GM12878 (cell line): ENCODE measurements at regions not wholly inside any gene's neighbourhood (a gene's known extent, or its start where the extent isn't known, plus 50 kb on each side); places are given as distances from the start of the nearest gene placed in this dataset.

Experiments used
- BHLHE40 ChIP-seq, 2 experiments: fragments of 450-650 bp in 1 of 2; IDR thresholded peaks; 2 replicates each; pipeline ENCODE4 v1.6.1; 2011 to 2017; ENCODE audit warnings: low read depth in 2 of 2, borderline replicate concordance in 1 of 2, improper control_type of control experiment in 1 of 2, low read length in 1 of 2, mild to moderate bottlenecking in 1 of 2
- BRCA1 ChIP-seq: IDR thresholded peaks from 2 replicates; pipeline ENCODE4 v1.6.1; 2011; ENCODE audit warnings: low read depth, low read length, improper control_type of control experiment
- CBFB ChIP-seq: IDR thresholded peaks from 2 replicates; pipeline ENCODE4 v1.6.1; 2016; ENCODE audit warnings: antibody characterized with exemption, low read depth
- IKZF1 ChIP-seq: fragments of 450-650 bp; conservative IDR thresholded peaks from 2 replicates; pipeline ENCODE4 v1.6.1; 2017; ENCODE audit warnings: antibody characterized with exemption, mild to moderate bottlenecking
- IKZF2 ChIP-seq, 2 experiments: fragments of 450-650 bp; IDR thresholded peaks; 2 replicates each; pipeline ENCODE4 v1.6.1; 2017; ENCODE audit warnings: mild to moderate bottlenecking in 2 of 2, moderate library complexity in 2 of 2
- JUND ChIP-seq: IDR thresholded peaks from 2 replicates; pipeline ENCODE4 v1.6.1; 2012; ENCODE audit warnings: low read depth, mild to moderate bottlenecking, low read length, improper control_type of control experiment, moderate library complexity
- MLLT1 ChIP-seq: fragments of 450-650 bp; IDR thresholded peaks from 2 replicates; pipeline ENCODE4 v1.6.1; 2016; ENCODE audit warnings: mild to moderate bottlenecking
- NFYA ChIP-seq: IDR thresholded peaks from 2 replicates; pipeline ENCODE4 v1.6.1; 2011; ENCODE audit warnings: low read depth, mild to moderate bottlenecking, low read length, improper control_type of control experiment, borderline replicate concordance
- PAX8 ChIP-seq: fragments of 450-650 bp; IDR thresholded peaks from 2 replicates; pipeline ENCODE4 v1.6.1; 2017; ENCODE audit warnings: mild to moderate bottlenecking, moderate library complexity
- RBBP5 ChIP-seq: fragments of 200-600 bp; sonication (generic); conservative IDR thresholded peaks from 2 replicates; pipeline ENCODE4 v1.6.1; 2016
- SIN3A ChIP-seq: IDR thresholded peaks from 2 replicates; pipeline ENCODE4 v1.6.1; 2012; ENCODE audit warnings: low read depth, low read length, improper control_type of control experiment
- SP1 ChIP-seq: IDR thresholded peaks from one replicate; pipeline ENCODE4 v1.6.1; 2011; ENCODE audit warnings: low read depth, low read length
- SREBF2 ChIP-seq: IDR thresholded peaks from 2 replicates; pipeline ENCODE4 v1.6.1; 2012; ENCODE audit warnings: mild to moderate bottlenecking, low read length
- STAT1 ChIP-seq: fragments of 450-650 bp; conservative IDR thresholded peaks from 2 replicates; pipeline ENCODE4 v1.6.1; 2014; ENCODE audit warnings: antibody characterized with exemption, mild to moderate bottlenecking
- YY1 ChIP-seq: IDR thresholded peaks from 2 replicates; pipeline ENCODE4 v1.6.1; 2011; ENCODE audit warnings: low read depth, mild to moderate bottlenecking, low read length
- TF ChIP-seq, protein P1 (sequence below): fragments of 450-650 bp; formaldehyde crosslinking; IDR thresholded peaks from 2 replicates; pipeline ENCODE4 v1.5.0; 2022; ENCODE audit warnings: mild to moderate bottlenecking, missing genetic modification characterization
- TF ChIP-seq, protein P2 (sequence below): fragments of 450-650 bp; IDR thresholded peaks from 2 replicates; pipeline ENCODE4 v1.6.1; 2017; ENCODE audit warnings: mild to moderate bottlenecking, moderate library complexity

DNA sequence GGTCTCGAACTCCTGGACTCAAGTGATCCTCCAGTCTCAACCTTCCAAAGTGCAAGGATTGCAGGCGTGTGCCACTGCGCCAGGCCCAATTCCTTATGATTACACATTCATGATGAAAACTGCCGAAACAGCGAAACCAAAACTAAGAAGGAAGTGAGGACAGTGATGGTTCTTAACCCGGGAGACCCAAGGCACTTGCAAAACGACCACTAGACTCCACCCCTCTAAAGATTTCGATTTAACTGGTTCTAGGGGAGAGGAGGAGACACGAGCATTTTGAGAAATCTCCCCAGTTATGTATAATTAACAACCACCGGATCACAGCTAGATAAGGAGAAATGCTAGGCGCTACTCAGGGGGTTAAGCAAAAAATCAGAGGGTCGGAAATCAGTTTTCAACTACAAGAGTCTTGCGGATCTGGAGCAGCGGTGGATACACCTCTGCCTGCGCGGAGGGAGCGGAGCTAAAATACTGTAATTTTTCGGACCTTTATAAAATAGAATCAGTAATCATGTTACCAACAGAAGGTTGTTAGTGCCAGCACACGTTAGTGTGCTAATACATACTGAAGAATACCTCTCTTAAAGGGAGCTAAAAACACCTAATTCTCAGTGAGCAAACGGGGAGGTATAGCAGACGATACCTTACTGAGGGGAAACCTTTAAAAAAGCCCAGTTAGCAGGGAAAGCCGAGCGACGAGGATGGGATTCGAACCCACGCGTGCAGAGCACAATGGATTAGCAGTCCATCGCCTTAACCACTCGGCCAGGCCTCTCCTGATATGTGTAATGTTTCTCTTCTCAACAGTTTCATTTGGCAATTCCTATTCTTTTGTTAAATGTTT is 60.0 kb upstream of the BTN3A2 start (continued):
- TF ChIP-seq MLLT1 = peak; percentile 94
- no peak for TF ChIP-seq SIN3A
- TF ChIP-seq, protein P1, sequence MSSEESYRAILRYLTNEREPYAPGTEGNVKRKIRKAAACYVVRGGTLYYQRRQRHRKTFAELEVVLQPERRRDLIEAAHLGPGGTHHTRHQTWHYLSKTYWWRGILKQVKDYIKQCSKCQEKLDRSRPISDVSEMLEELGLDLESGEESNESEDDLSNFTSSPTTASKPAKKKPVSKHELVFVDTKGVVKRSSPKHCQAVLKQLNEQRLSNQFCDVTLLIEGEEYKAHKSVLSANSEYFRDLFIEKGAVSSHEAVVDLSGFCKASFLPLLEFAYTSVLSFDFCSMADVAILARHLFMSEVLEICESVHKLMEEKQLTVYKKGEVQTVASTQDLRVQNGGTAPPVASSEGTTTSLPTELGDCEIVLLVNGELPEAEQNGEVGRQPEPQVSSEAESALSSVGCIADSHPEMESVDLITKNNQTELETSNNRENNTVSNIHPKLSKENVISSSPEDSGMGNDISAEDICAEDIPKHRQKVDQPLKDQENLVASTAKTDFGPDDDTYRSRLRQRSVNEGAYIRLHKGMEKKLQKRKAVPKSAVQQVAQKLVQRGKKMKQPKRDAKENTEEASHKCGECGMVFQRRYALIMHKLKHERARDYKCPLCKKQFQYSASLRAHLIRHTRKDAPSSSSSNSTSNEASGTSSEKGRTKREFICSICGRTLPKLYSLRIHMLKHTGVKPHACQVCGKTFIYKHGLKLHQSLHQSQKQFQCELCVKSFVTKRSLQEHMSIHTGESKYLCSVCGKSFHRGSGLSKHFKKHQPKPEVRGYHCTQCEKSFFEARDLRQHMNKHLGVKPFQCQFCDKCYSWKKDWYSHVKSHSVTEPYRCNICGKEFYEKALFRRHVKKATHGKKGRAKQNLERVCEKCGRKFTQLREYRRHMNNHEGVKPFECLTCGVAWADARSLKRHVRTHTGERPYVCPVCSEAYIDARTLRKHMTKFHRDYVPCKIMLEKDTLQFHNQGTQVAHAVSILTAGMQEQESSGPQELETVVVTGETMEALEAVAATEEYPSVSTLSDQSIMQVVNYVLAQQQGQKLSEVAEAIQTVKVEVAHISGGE (CRISPR knock-in tag) = no peak
- TF ChIP-seq SP1 = no peak
- no peak for TF ChIP-seq PAX8
- TF ChIP-seq, protein P2, sequence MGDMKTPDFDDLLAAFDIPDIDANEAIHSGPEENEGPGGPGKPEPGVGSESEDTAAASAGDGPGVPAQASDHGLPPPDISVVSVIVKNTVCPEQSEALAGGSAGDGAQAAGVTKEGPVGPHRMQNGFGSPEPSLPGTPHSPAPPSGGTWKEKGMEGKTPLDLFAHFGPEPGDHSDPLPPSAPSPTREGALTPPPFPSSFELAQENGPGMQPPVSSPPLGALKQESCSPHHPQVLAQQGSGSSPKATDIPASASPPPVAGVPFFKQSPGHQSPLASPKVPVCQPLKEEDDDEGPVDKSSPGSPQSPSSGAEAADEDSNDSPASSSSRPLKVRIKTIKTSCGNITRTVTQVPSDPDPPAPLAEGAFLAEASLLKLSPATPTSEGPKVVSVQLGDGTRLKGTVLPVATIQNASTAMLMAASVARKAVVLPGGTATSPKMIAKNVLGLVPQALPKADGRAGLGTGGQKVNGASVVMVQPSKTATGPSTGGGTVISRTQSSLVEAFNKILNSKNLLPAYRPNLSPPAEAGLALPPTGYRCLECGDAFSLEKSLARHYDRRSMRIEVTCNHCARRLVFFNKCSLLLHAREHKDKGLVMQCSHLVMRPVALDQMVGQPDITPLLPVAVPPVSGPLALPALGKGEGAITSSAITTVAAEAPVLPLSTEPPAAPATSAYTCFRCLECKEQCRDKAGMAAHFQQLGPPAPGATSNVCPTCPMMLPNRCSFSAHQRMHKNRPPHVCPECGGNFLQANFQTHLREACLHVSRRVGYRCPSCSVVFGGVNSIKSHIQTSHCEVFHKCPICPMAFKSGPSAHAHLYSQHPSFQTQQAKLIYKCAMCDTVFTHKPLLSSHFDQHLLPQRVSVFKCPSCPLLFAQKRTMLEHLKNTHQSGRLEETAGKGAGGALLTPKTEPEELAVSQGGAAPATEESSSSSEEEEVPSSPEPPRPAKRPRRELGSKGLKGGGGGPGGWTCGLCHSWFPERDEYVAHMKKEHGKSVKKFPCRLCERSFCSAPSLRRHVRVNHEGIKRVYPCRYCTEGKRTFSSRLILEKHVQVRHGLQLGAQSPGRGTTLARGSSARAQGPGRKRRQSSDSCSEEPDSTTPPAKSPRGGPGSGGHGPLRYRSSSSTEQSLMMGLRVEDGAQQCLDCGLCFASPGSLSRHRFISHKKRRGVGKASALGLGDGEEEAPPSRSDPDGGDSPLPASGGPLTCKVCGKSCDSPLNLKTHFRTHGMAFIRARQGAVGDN = 0 out of 2 replicates have a peak, but pooled peaks have one; percentile 8
- no peak for TF ChIP-seq JUND
- no peak for TF ChIP-seq NFYA
- peak; percentile 86 for TF ChIP-seq SREBF2
- peak; percentile 54 for TF ChIP-seq IKZF1
- TF ChIP-seq CBFB = peak; percentile 31; the same call in 1 of the 2 replicates
- 0 out of 2 replicates have a peak, but pooled peaks have one; percentile 10 for TF ChIP-seq YY1
- peak; percentile 47 to 55; a peak in 2 of 4 replicates for TF ChIP-seq IKZF2 (IDR thresholded peaks at IDR 0.05)
- no peak for TF ChIP-seq BRCA1
- 0 out of 2 replicates have a peak, but pooled peaks have one; percentile 17 for TF ChIP-seq STAT1
- TF ChIP-seq RBBP5 = no peak
- TF ChIP-seq BHLHE40 (IDR thresholded peaks at IDR 0.05; ENCODE audit: borderline replicate concordance in 1 of 2, low read depth in 2 of 2, low read length in 1 of 2) = peak; percentile 42 to 53; a peak in 1 of 4 replicates
